H1 (cell line): ENCODE measurements at regions not wholly inside any gene's neighbourhood (a gene's known extent, or its start where the extent isn't known, plus 50 kb on each side); places are given as distances from the start of the nearest gene placed in this dataset.
"Not testable (repeated sequence)": the region's sequence is repeated elsewhere in the genome, so short reads cannot be mapped to it uniquely, and the experiment has no call there.

Experiments
- CTCF ChIA-PET: fragments of 300-600 bp; sonication (Branson Sonifier 250); formaldehyde crosslinking; loops from one replicate; lab custom pipeline; 2021; ENCODE audit not compliant: partially characterized antibody; lab: Charles Lee
- POLR2A ChIA-PET: fragments of 300-600 bp; sonication (Branson Sonifier 250); formaldehyde crosslinking; loops from one replicate; lab custom pipeline; 2021; ENCODE audit warnings: inconsistent platforms; ENCODE audit not compliant: partially characterized antibody; lab: Charles Lee
- DNase-seq, 2 experiments: peaks; one replicate each; pipeline versions ENCODE4 v3.0.0 to v3.0.0-alpha.2; 2010 to 2022; ENCODE audit warnings: low spot score in 2 of 2, low read depth in 1 of 2, mixed read lengths in 1 of 2
- FAIRE-seq: peaks from 2 replicates; lab custom pipeline; 2011; peaks lifted over from hg19 to GRCh38; lab: Jason Lieb, UNC
- H2AFZ ChIP-seq: 2 replicates; pipeline ENCODE4 v1.8.1; 2012; ENCODE audit warnings: low read length, inconsistent platforms
- H2AK5ac ChIP-seq: 2 replicates; pipeline ENCODE4 v1.6.1; 2013; ENCODE audit warnings: low read depth, low read length
- H2BK120ac ChIP-seq: replicated peaks from 2 replicates; pipeline ENCODE3; 2013; ENCODE audit warnings: low read depth, low read length, inconsistent platforms
- H2BK12ac ChIP-seq: 2 replicates; pipeline ENCODE4 v1.6.1; 2013; ENCODE audit warnings: low read depth, low read length
- H2BK15ac ChIP-seq: 2 replicates; pipeline ENCODE4 v1.6.1; 2013; ENCODE audit warnings: low read length
- H2BK20ac ChIP-seq: 2 replicates; pipeline ENCODE4 v1.6.1; 2013; ENCODE audit warnings: low read length
- H2BK5ac ChIP-seq: 2 replicates; pipeline ENCODE4 v1.6.1; 2013; ENCODE audit warnings: low read depth, low read length
- H3K14ac ChIP-seq: 2 replicates; pipeline ENCODE4 v1.6.1; 2013; ENCODE audit warnings: inconsistent platforms; ENCODE audit not compliant: insufficient read length
- H3K18ac ChIP-seq: 2 replicates; pipeline ENCODE4 v1.6.1; 2013; ENCODE audit warnings: low read length; ENCODE audit errors: extremely low read depth
- H3K23ac ChIP-seq: 2 replicates; pipeline ENCODE4 v1.6.1; 2013; ENCODE audit warnings: inconsistent platforms; ENCODE audit not compliant: insufficient read length
- H3K23me2 ChIP-seq: 2 replicates; pipeline ENCODE4 v1.6.1; 2013; ENCODE audit warnings: low read depth, low read length
- H3K27ac ChIP-seq: 2 replicates; pipeline ENCODE4 v1.6.1; 2011; ENCODE audit warnings: low read depth, low read length, inconsistent platforms
- H3K27me3 ChIP-seq, 4 experiments: replicated peaks in 1 of 4; 1 replicate in 1 of 4; 2 replicates in 3 of 4; pipeline versions ENCODE4 v1.6.1 to v1.8.1; 2011 to 2013; ENCODE audit warnings: low read length in 3 of 4, mild to moderate bottlenecking in 3 of 4, inconsistent platforms in 2 of 4, mixed read lengths in 2 of 4, moderate library complexity in 1 of 4; ENCODE audit not compliant: control insufficient read depth in 3 of 4, insufficient read depth in 3 of 4; ENCODE audit errors: extremely low read depth in 1 of 4
- H3K36me3 ChIP-seq, 4 experiments: 2 replicates each; pipeline versions ENCODE4 v1.6.1 to v1.8.1; 2011 to 2013; ENCODE audit warnings: mild to moderate bottlenecking in 4 of 4, low read length in 3 of 4, moderate library complexity in 2 of 4, control low read depth in 1 of 4, inconsistent platforms in 1 of 4; ENCODE audit not compliant: insufficient read depth in 4 of 4, control insufficient read depth in 2 of 4
- H3K4ac ChIP-seq: replicated peaks from 2 replicates; pipeline ENCODE3; 2013; ENCODE audit warnings: low read length, low read depth, mixed read lengths, inconsistent platforms; ENCODE audit not compliant: insufficient read length
- H3K4me1 ChIP-seq, 4 experiments: replicated peaks in 1 of 4; 1 replicate in 1 of 4; 2 replicates in 3 of 4; pipeline versions ENCODE4 v1.6.1 to v1.8.1; 2011 to 2013; ENCODE audit warnings: low read length in 3 of 4, inconsistent platforms in 2 of 4, mixed read lengths in 1 of 4; ENCODE audit not compliant: insufficient read depth in 4 of 4, control insufficient read depth in 3 of 4
- H3K4me2 ChIP-seq, 2 experiments: 2 replicates each; pipeline versions ENCODE4 v1.6.1 to v1.8.1; 2011 to 2013; ENCODE audit warnings: low read depth in 2 of 2, low read length in 2 of 2, control low read depth in 1 of 2, inconsistent platforms in 1 of 2, mild to moderate bottlenecking in 1 of 2; ENCODE audit not compliant: insufficient read depth in 1 of 2
- H3K4me3 ChIP-seq, 4 experiments: fragments of 200-600, 300-600 bp in 1 of 4; sonication (generic), shearing (Covaris generic), sonication (Bioruptor Twin) in 1 of 4; 2 replicates each; pipeline versions ENCODE4 v1.5.1 to v1.8.1; 2011 to 2016; ENCODE audit warnings: low read length in 4 of 4, low read depth in 3 of 4, control low read depth in 2 of 4, inconsistent platforms in 2 of 4, mild to moderate bottlenecking in 2 of 4, mixed read lengths in 1 of 4, moderate library complexity in 1 of 4; ENCODE audit not compliant: insufficient read depth in 2 of 4; ENCODE audit errors: extremely low read depth in 1 of 4
- H3K56ac ChIP-seq: replicated peaks from 2 replicates; pipeline ENCODE3; 2013; ENCODE audit warnings: low read depth, mild to moderate bottlenecking, mixed read lengths, low read length, inconsistent platforms; ENCODE audit not compliant: insufficient read length
- H3K79me1 ChIP-seq: 2 replicates; pipeline ENCODE4 v1.6.1; 2013; ENCODE audit warnings: low read depth, low read length, control low read depth
- H3K79me2 ChIP-seq, 2 experiments: 2 replicates each; pipeline versions ENCODE4 v1.6.1 to v1.8.1; 2012 to 2013; ENCODE audit warnings: low read length in 2 of 2, mild to moderate bottlenecking in 2 of 2, inconsistent platforms in 1 of 2; ENCODE audit not compliant: insufficient read depth in 2 of 2, control insufficient read depth in 1 of 2
- H3K9ac ChIP-seq, 4 experiments: replicated peaks in 1 of 4; 1 replicate in 1 of 4; 2 replicates in 3 of 4; pipeline versions ENCODE4 v1.6.1 to v1.8.1; 2011 to 2013; ENCODE audit warnings: low read depth in 3 of 4, low read length in 3 of 4, control low read depth in 2 of 4, mild to moderate bottlenecking in 2 of 4, moderate library complexity in 2 of 4, inconsistent platforms in 1 of 4; ENCODE audit errors: extremely low read depth in 1 of 4
- H3K9me3 ChIP-seq, 2 experiments: 2 replicates each; pipeline versions ENCODE4 v1.6.1 to v1.8.1; 2012 to 2013; ENCODE audit warnings: mild to moderate bottlenecking in 2 of 2, moderate library complexity in 2 of 2, control low read depth in 1 of 2, inconsistent platforms in 1 of 2, low read depth in 1 of 2, low read length in 1 of 2, mixed read lengths in 1 of 2; ENCODE audit not compliant: insufficient read depth in 2 of 2
- H4K20me1 ChIP-seq, 2 experiments: replicated peaks in 1 of 2; 2 replicates each; pipeline versions ENCODE3 to v1.8.1; 2011 to 2013; ENCODE audit warnings: inconsistent platforms in 2 of 2, low read length in 2 of 2, mild to moderate bottlenecking in 1 of 2; ENCODE audit not compliant: insufficient read depth in 2 of 2, control insufficient read depth in 1 of 2
- H4K5ac ChIP-seq: 2 replicates; pipeline ENCODE4 v1.6.1; 2013; ENCODE audit warnings: low read length, low read depth, mixed read lengths, inconsistent platforms; ENCODE audit not compliant: insufficient read length
- H4K8ac ChIP-seq: 2 replicates; pipeline ENCODE4 v1.8.0; 2013; ENCODE audit warnings: mild to moderate bottlenecking, moderate library complexity, low read length, inconsistent platforms; ENCODE audit not compliant: insufficient read depth; ENCODE audit errors: extremely low read depth
- H4K91ac ChIP-seq: replicated peaks from 2 replicates; pipeline ENCODE3; 2013; ENCODE audit warnings: low read length, mixed read lengths, inconsistent platforms; ENCODE audit not compliant: insufficient read length
- WGBS, 2 experiments: shearing (Covaris generic) in 1 of 2; methylation state at CpG; one replicate each; pipeline versions ENCODE4 v1.1.6 to v1.1.7; 2013 to 2015; ENCODE audit warnings: low lambda C conversion rate in 2 of 2, mixed read lengths in 2 of 2, inconsistent platforms in 1 of 2, low coverage in 1 of 2, missing lambda C conversion rate in 1 of 2; ENCODE audit not compliant: insufficient replicate concordance in 2 of 2, insufficient coverage in 1 of 2, insufficient read length in 1 of 2; ENCODE audit errors: extremely low coverage in 1 of 2, missing lambda C conversion rate in 1 of 2; 5-methylcytosine and 5-hydroxymethylcytosine counted together

DNA sequence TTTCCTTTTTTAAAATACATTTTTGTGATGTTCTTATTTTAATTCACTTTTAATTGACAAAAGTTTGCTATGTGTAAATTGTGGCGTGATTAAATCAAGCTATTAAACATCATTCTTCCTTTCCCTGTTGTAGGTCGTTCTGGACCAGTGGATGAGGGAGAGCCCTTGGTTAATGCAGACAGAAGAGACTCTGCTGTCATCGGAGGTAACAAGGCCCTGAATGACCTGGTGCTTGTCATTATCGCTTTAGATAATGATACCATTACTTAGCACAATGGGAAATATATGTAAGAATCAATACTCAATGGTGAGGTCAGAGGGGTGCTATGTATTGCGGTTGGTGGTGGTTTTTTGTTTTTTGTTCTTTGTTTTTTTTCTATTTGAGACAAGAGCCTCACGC, 296.4 kb upstream of the SPATA31A3 start:
- H3K27ac ChIP-seq, H3K4me2 ChIP-seq, H3K27me3 ChIP-seq, H2AFZ ChIP-seq, H4K91ac ChIP-seq, H2AK5ac ChIP-seq, H3K23ac ChIP-seq, CTCF ChIA-PET, H3K56ac ChIP-seq, H2BK120ac ChIP-seq, H2BK15ac ChIP-seq, H3K9me3 ChIP-seq, H3K36me3 ChIP-seq, H3K18ac ChIP-seq, H3K79me1 ChIP-seq, H4K5ac ChIP-seq, H3K4ac ChIP-seq, H3K9ac ChIP-seq, H2BK12ac ChIP-seq, H2BK20ac ChIP-seq, H3K79me2 ChIP-seq, H3K4me3 ChIP-seq, H2BK5ac ChIP-seq, H4K8ac ChIP-seq, H3K23me2 ChIP-seq, H3K14ac ChIP-seq, DNase-seq, H3K4me1 ChIP-seq, H4K20me1 ChIP-seq, POLR2A ChIA-PET, FAIRE-seq: not testable (repeated sequence)
- WGBS, 2 experiments, result no CpG with 5 or more reads among the region's 6 CpGs

DNA sequence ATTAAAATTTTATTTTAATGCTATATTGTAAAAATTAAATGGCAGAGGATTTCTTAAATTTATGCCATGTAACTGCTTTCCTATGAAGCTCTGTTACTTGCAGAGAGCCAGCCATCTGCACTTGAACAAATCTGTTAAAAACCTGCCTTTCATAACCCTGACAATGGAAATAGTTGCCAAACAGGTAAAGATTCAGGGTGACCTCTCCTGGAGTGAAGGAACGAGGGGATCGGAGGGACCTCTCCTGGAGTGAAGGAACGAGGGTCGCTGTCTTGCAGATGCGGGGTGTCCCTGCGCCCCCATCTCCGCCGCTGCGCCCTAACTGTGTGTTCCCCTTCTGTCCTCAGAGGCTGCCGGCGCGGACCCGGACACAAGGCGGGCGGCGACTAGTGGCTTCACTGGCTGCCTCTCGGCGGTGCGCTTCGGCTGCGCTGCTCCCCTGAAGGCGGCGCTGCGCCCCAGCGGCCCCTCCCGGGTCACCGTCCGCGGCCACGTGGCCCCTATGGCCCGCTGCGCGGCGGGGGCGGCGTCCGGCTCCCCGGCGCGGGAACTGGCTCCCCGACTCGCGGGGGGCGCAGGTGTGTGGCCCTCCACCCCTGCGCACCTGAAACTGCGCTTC, 295.9 kb upstream of the SPATA31A3 start:
- CTCF ChIA-PET, H3K4me2 ChIP-seq, H2AK5ac ChIP-seq, H2BK120ac ChIP-seq, H2BK15ac ChIP-seq, H3K18ac ChIP-seq, H4K91ac ChIP-seq, H3K14ac ChIP-seq, POLR2A ChIA-PET, H3K56ac ChIP-seq, H3K23me2 ChIP-seq, H2AFZ ChIP-seq, H3K36me3 ChIP-seq, H3K27ac ChIP-seq, H3K4ac ChIP-seq, FAIRE-seq, H3K4me1 ChIP-seq, H3K27me3 ChIP-seq, H4K5ac ChIP-seq, H3K79me1 ChIP-seq, DNase-seq, H3K9ac ChIP-seq, H3K23ac ChIP-seq, H2BK5ac ChIP-seq, H2BK12ac ChIP-seq, H4K20me1 ChIP-seq, H3K9me3 ChIP-seq, H4K8ac ChIP-seq, H3K4me3 ChIP-seq, H3K79me2 ChIP-seq, H2BK20ac ChIP-seq: not testable (repeated sequence)
- WGBS, 2 experiments, result no CpG with 5 or more reads among the region's 46 CpGs
